ENCODE measurements at regions not wholly inside any gene's neighbourhood (a gene's known extent, or its start where the extent isn't known, plus 50 kb on each side); places are given as distances from the start of the nearest gene placed in this dataset.

GRCh38 chr1:224791362-224791941 is 138.0 kb upstream of the DNAH14 start:
- H3K27ac Mint-ChIP-seq: no peak overlapping the region
- H3K27me3 Mint-ChIP-seq (ENCODE audit: low read depth): no peaks in the 10 kb centered on the region
- no peak for DNase-seq (ENCODE audit: low spot score)
- no peaks in the 10 kb centered on the region for H3K4me1 Mint-ChIP-seq (ENCODE audit: low read depth)
- no peaks in the 10 kb centered on the region for H3K36me3 Mint-ChIP-seq (ENCODE audit: low read depth)
- H3K4me3 Mint-ChIP-seq (ENCODE audit: low read depth): no peak overlapping the region
- peaks cover 6% of the 10 kb centered on the region for H3K9me3 Mint-ChIP-seq
- intact Hi-C loops (cut with micrococcal nuclease): no loop called here

DNA sequence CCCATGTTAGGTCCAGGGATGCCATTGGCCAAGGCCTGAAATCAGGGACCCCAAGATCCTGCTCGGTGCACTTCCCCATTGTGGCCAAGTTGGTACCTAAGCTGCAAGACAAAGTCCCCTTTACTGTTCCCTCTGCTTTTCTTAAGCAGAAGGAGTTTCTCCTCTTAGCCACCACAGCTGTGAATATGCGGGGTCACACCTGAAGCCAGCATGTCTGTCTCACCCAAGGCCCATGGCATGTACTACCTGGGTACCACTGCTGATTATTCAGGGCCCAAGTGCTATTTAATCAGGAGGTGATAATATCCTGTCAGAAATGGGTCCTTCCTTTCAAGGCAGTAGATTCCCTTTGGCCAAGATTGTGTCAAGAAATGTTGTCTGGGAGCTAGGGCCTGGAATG is 133.9 kb upstream of the DNAH14 start:
- H3K27ac Mint-ChIP-seq: no peak overlapping the region
- no peaks in the 10 kb centered on the region for H3K27me3 Mint-ChIP-seq (ENCODE audit: low read depth)
- no peak for DNase-seq (ENCODE audit: low spot score)
- no peak overlapping the region for H3K4me3 Mint-ChIP-seq (ENCODE audit: low read depth)
- H3K36me3 Mint-ChIP-seq (ENCODE audit: low read depth): no peaks in the 10 kb centered on the region
- H3K4me1 Mint-ChIP-seq (ENCODE audit: low read depth): no peaks in the 10 kb centered on the region
- intact Hi-C loops (cut with micrococcal nuclease): no loop called here
- no peaks in the 10 kb centered on the region for H3K9me3 Mint-ChIP-seq

GRCh38 chr1:224799083-224799482 is 130.4 kb upstream of the DNAH14 start:
- Mint-ChIP-seq H3K36me3 (ENCODE audit: low read depth) (no peaks in the 10 kb centered on the region), H3K4me3 (ENCODE audit: low read depth) (no peak overlapping the region), H3K9me3 (no peaks in the 10 kb centered on the region), H3K27ac (no peak overlapping the region), H3K27me3 (ENCODE audit: low read depth) (no peaks in the 10 kb centered on the region), H3K4me1 (ENCODE audit: low read depth) (peaks cover 1% of the 10 kb centered on the region)
- intact Hi-C loops (cut with micrococcal nuclease): no loop called here
- no peak for DNase-seq (ENCODE audit: low spot score)

- Mint-ChIP-seq H3K4me3 (ENCODE audit: low read depth) (no peak overlapping the region), H3K27ac (no peak overlapping the region), H3K27me3 (ENCODE audit: low read depth) (no peaks in the 10 kb centered on the region), H3K4me1 (ENCODE audit: low read depth) (peaks cover 2% of the 10 kb centered on the region), H3K36me3 (ENCODE audit: low read depth) (no peaks in the 10 kb centered on the region), H3K9me3 (no peaks in the 10 kb centered on the region)
- intact Hi-C loops (cut with micrococcal nuclease): no loop called here
- DNase-seq (ENCODE audit: low spot score): no peak
These were observed 128.9 kb upstream of the DNAH14 start for GRCh38 chr1:224800486-224801119.

DNA sequence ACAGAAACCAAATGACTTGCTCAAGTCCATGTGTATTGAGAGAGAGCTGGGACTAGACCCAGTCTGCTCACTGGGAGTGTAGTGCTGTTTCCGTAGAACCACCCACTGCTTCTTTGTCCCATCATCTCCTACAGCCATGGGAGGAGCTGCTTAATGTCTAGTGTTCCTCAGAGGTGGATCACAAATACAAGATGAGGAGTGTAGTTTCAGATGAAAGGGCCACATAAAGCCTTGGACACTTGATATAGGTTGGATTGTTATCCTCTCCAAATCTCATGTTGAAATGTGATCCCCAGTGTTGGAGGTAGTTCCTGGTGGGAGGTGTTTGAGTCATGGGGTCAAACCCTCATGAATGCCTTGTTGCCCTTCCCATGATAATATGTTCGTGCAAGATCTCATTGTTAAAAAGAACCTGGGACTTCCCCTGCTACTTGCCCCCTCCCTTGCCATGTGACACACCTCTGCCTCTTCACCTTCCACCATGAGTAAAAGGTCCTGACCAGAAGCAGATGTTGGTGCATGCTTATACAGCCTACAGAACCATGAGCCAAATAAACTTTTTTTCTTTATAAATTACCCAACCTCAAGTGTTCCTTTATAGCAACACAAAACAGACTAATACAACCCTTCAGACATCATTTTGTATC is 127.5 kb upstream of the DNAH14 start:
- no peak for DNase-seq (ENCODE audit: low spot score)
- H3K27me3 Mint-ChIP-seq (ENCODE audit: low read depth): no peaks in the 10 kb centered on the region
- H3K4me3 Mint-ChIP-seq (ENCODE audit: low read depth): no peak overlapping the region
- H3K9me3 Mint-ChIP-seq: no peaks in the 10 kb centered on the region
- H3K27ac Mint-ChIP-seq: no peak overlapping the region
- peaks cover 2% of the 10 kb centered on the region for H3K4me1 Mint-ChIP-seq (ENCODE audit: low read depth)
- no peaks in the 10 kb centered on the region for H3K36me3 Mint-ChIP-seq (ENCODE audit: low read depth)
- intact Hi-C loops (cut with micrococcal nuclease): no loop called here

DNA sequence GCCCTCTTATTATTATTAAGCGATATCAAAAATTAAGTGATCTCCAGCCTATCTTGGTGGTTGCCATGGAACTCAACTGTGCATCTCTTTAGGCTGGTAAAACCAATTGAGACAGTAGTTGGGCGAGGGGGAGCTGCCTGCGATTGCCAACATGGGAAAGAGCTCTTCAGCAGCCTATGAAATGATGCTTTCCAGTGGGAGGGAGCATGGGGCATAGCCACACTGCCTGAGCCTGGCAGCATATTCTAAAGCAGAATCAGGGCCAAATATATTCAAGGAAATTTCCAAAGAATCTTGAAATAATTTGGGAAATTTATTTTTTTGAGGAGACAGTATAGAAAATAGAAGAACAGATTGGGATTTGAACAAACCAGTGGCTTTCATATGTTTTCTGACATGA is 126.9 kb upstream of the DNAH14 start:
- Mint-ChIP-seq H3K36me3 (ENCODE audit: low read depth) (no peaks in the 10 kb centered on the region), H3K4me1 (ENCODE audit: low read depth) (peaks cover 2% of the 10 kb centered on the region), H3K4me3 (ENCODE audit: low read depth) (no peak overlapping the region), H3K27me3 (ENCODE audit: low read depth) (no peaks in the 10 kb centered on the region), H3K27ac (no peak overlapping the region), H3K9me3 (no peaks in the 10 kb centered on the region)
- no peak for DNase-seq (ENCODE audit: low spot score)
- intact Hi-C loops (cut with micrococcal nuclease): no loop called here

DNA sequence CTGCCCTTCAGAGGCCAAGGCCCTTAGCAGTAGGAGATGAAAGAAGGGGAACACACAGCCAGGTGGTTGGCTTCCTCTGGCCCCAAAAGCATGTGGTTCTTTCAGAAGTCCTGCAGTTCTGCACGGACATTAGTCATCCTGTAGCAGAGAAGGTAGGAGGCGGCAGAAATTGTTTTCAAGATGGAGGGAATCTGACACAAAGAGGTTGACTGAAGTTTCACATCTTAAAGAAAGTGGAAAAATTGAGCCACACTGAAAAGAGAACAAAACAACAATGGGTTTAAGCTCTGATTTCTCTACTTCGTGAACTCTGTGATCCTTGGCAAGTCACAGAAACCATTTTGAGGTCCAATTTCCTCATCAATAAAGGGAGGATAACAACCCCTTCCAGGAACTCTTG is 125.3 kb upstream of the DNAH14 start:
- Mint-ChIP-seq H3K4me1 (ENCODE audit: low read depth) (peaks cover 2% of the 10 kb centered on the region), H3K36me3 (ENCODE audit: low read depth) (no peaks in the 10 kb centered on the region), H3K27me3 (ENCODE audit: low read depth) (no peaks in the 10 kb centered on the region), H3K27ac (peak overlapping the region; percentile 40), H3K4me3 (ENCODE audit: low read depth) (no peak overlapping the region), H3K9me3 (no peaks in the 10 kb centered on the region)
- intact Hi-C loops (cut with micrococcal nuclease): no loop called here
- DNase-seq (ENCODE audit: low spot score): no peak

- Mint-ChIP-seq H3K27ac (no peak overlapping the region), H3K4me3 (ENCODE audit: low read depth) (no peak overlapping the region), H3K36me3 (ENCODE audit: low read depth) (no peaks in the 10 kb centered on the region), H3K9me3 (no peaks in the 10 kb centered on the region), H3K4me1 (ENCODE audit: low read depth) (peaks cover 2% of the 10 kb centered on the region), H3K27me3 (ENCODE audit: low read depth) (no peaks in the 10 kb centered on the region)
- DNase-seq (ENCODE audit: low spot score): no peak
- intact Hi-C loops (cut with micrococcal nuclease): no loop called here
These were observed 123.6 kb upstream of the DNAH14 start for GRCh38 chr1:224805889-224806288.

DNA sequence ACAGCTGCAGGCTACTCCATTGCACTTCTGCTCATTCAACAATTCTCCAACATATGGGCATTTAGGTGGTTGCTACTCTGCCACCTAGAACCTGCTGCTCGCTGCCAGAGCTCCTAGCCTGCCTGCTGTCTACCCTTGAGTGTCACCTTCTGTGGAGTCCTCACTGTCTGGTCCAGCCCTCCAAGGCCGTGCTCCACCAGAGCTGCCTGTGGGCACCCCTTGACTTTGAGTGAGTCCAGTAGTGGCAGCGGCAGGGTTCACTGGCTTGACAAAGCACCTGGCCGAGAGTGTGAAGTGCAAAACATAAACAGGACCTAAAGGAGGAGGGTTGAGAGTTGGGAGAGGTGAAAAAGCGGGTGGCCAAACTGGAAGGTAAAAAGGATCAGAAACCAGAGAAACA is 120.3 kb upstream of the DNAH14 start:
- intact Hi-C loops (cut with micrococcal nuclease): no loop called here
- H3K4me3 Mint-ChIP-seq (ENCODE audit: low read depth): no peak overlapping the region
- H3K9me3 Mint-ChIP-seq: no peaks in the 10 kb centered on the region
- peaks cover under 1% of the 10 kb centered on the region for H3K4me1 Mint-ChIP-seq (ENCODE audit: low read depth)
- H3K27ac Mint-ChIP-seq: no peak overlapping the region
- no peak for DNase-seq (ENCODE audit: low spot score)
- no peaks in the 10 kb centered on the region for H3K36me3 Mint-ChIP-seq (ENCODE audit: low read depth)
- H3K27me3 Mint-ChIP-seq (ENCODE audit: low read depth): no peaks in the 10 kb centered on the region

DNA sequence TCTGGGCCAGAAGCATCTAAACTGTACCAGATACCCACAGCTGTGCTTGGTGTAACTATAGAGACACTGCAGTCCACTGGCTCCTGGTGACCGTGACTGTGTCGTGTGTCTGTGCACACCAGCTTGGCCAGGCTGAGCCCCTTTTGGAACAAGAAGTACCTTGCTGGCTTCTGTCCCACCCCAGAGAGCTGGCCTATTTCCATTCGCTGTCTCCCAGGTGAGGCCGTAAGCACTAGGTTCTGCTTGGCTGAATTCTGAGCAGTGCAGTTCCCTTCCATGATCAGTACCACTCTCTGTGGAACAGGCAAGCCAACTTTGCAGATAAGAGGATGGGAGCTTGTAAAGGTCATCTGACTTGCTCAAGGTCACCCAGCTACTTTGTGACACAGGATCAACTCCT is 119.9 kb upstream of the DNAH14 start:
- Mint-ChIP-seq H3K36me3 (ENCODE audit: low read depth) (no peaks in the 10 kb centered on the region), H3K4me3 (ENCODE audit: low read depth) (no peak overlapping the region), H3K27ac (no peak overlapping the region), H3K9me3 (no peaks in the 10 kb centered on the region), H3K27me3 (ENCODE audit: low read depth) (no peaks in the 10 kb centered on the region), H3K4me1 (ENCODE audit: low read depth) (no peaks in the 10 kb centered on the region)
- intact Hi-C loops (cut with micrococcal nuclease): no loop called here
- DNase-seq (ENCODE audit: low spot score): no peak

- intact Hi-C loops (cut with micrococcal nuclease): no loop called here
- Mint-ChIP-seq H3K27me3 (ENCODE audit: low read depth) (no peaks in the 10 kb centered on the region), H3K4me1 (ENCODE audit: low read depth) (no peaks in the 10 kb centered on the region), H3K36me3 (ENCODE audit: low read depth) (no peaks in the 10 kb centered on the region), H3K4me3 (ENCODE audit: low read depth) (no peak overlapping the region), H3K27ac (no peak overlapping the region), H3K9me3 (no peaks in the 10 kb centered on the region)
- no peak for DNase-seq (ENCODE audit: low spot score)
These were observed 117.9 kb upstream of the DNAH14 start for GRCh38 chr1:224811564-224811963.

GRCh38 chr1:224815647-224816046 is 113.8 kb upstream of the DNAH14 start:
- no peak overlapping the region for H3K27ac Mint-ChIP-seq
- no peaks in the 10 kb centered on the region for H3K27me3 Mint-ChIP-seq (ENCODE audit: low read depth)

GRCh38 chr1:224816062-224816461 is 113.4 kb upstream of the DNAH14 start:
- no peaks in the 10 kb centered on the region for H3K9me3 Mint-ChIP-seq
- H3K27me3 Mint-ChIP-seq (ENCODE audit: low read depth): no peaks in the 10 kb centered on the region
- no peak overlapping the region for H3K27ac Mint-ChIP-seq
- intact Hi-C loops (cut with micrococcal nuclease): no loop called here
- no peak for DNase-seq (ENCODE audit: low spot score)
- no peaks in the 10 kb centered on the region for H3K4me1 Mint-ChIP-seq (ENCODE audit: low read depth)
- H3K36me3 Mint-ChIP-seq (ENCODE audit: low read depth): no peaks in the 10 kb centered on the region
- no peak overlapping the region for H3K4me3 Mint-ChIP-seq (ENCODE audit: low read depth)

More at GRCh38 chr1:224815647-224816046, 113.8 kb upstream of the DNAH14 start:
- no peak for DNase-seq (ENCODE audit: low spot score)
- Mint-ChIP-seq H3K4me1 (ENCODE audit: low read depth) (no peaks in the 10 kb centered on the region), H3K9me3 (no peaks in the 10 kb centered on the region), H3K4me3 (ENCODE audit: low read depth) (no peak overlapping the region), H3K36me3 (ENCODE audit: low read depth) (no peaks in the 10 kb centered on the region)
- intact Hi-C loops (cut with micrococcal nuclease): no loop called here

Data from activated T-helper 2 cell treated with anti-CD3 and anti-CD28 coated beads, Interferon-gamma antibody, Interleukin-2, Interleukin-4, amounts not matched to agents 10 μg/mL and 5 μg/mL and 100 μg/mL, durations not matched to agents 14 hours and 24 hours and 36 hours (primary cell).